Activated CD4-positive, alpha-beta T cell treated with anti-CD3 and anti-CD28 coated beads, Interleukin-10, Interleukin-2, amounts not matched to agents 100 ng/mL and 50 ng/mL, durations not matched to agents 16 hours and 8 hours (primary cell): ENCODE measurements at regions not wholly inside any gene's neighbourhood (a gene's known extent, or its start where the extent isn't known, plus 50 kb on each side); places are given as distances from the start of the nearest gene placed in this dataset.
"Not testable (repeated sequence)": the region's sequence is repeated elsewhere in the genome, so short reads cannot be mapped to it uniquely, and the experiment has no call there.

Source experiments
- DNase-seq: peaks from one replicate; pipeline ENCODE4 v3.0.0-alpha.2; 2020

GRCh38 chr13:56015919-56016318 is 1124.8 kb upstream of the PRR20A start:
- DNase-seq = no peak

DNA sequence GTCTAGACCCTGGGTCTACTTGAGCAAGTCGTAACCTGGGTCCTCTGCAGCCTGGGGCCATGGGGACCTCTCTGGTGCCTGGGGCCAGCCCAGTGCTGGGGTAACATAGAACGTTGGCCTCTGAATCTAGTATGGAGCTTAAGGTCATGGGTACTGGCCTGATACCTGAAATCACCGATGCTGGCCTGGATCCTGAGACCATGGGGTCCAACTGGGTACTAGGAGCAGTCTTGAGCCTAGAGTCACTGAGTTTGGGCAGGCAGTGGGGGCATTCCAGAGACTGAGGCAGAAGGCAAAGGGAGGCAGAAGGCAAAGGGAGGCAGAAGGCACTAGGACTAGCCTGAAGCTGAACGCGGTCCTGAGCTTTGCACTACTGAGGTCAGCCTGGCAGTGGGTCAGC is 1121.1 kb upstream of the PRR20A start:
- no peak for DNase-seq

GRCh38 chr13:56020425-56020824 is 1120.3 kb upstream of the PRR20A start:
- DNase-seq = no peak

GRCh38 chr13:56039992-56040391 is 1100.7 kb upstream of the PRR20A start:
- DNase-seq = no peak

DNA sequence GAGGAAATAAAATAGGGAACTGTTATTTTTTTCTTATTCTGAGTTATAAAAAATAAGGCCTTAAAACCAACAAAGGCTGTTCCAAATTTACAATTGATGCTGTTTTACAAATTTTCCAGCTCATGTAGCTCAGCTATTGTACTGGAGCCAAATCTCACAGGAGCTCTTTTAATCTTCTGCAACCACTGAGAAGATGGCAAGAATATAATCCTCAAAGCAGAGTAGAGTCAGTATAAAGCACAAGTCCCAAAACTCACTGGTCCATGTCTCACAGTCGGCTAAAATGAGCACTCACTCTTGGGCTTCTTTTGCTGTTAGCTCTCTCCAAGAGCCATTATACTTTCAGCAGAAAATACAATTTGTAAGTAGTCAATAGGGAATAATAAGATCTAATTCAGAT is 1074.4 kb upstream of the PRR20A start:
- DNase-seq = no peak

- DNase-seq = no peak
These were observed 1038.1 kb upstream of the PRR20A start for GRCh38 chr13:56102641-56103040.

- DNase-seq = no peak
These were observed 1030.0 kb upstream of the PRR20A start for GRCh38 chr13:56110751-56111150.

GRCh38 chr13:56134524-56134923 is 1006.2 kb upstream of the PRR20A start:
- DNase-seq = no peak

GRCh38 chr13:56166864-56167263 is 973.9 kb upstream of the PRR20A start:
- DNase-seq = no peak

GRCh38 chr13:56168581-56168980 is 972.1 kb upstream of the PRR20A start:
- no peak for DNase-seq

DNA sequence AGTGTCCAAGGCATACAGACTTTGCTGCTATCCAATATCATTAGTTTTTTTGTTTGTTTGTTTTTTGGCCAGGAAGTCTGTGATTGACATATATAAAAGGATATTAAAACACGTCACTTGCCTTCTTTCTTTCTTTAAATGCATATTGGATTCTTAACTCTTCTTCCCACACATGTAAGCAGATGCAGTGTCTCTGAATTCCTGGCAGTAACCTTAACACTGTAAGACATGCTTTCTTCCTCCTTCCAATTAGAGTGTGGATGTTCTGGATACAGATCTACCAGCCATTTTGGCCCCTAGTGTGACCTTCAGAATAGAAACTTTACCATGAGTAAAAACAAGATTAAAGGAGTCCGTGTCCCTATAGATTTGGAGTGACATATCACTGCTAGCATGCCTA is 967.4 kb upstream of the PRR20A start:
- DNase-seq = no peak

GRCh38 chr13:56182598-56182997 is 958.1 kb upstream of the PRR20A start:
- no peak for DNase-seq

- DNase-seq = no peak
These were observed 953.4 kb upstream of the PRR20A start for GRCh38 chr13:56187331-56187730.

DNA sequence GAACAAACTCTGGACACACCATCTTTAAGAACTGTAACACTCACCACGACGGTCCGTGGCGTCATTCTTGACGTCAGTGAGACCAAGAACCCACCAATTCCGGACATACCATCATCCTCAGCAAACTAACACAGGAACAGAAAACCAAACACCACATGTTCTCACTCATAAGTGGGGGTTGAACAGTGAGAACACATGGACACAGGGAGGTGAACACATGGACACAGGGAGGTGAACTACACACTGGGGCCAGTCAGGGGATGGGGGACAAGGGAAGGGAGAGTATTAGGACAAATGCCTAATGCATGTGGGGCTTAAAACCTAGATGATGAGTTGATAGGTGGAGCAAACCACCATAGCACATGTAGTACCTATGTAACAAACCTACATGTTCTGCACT is 952.1 kb upstream of the PRR20A start:
- not testable (repeated sequence) for DNase-seq

DNA sequence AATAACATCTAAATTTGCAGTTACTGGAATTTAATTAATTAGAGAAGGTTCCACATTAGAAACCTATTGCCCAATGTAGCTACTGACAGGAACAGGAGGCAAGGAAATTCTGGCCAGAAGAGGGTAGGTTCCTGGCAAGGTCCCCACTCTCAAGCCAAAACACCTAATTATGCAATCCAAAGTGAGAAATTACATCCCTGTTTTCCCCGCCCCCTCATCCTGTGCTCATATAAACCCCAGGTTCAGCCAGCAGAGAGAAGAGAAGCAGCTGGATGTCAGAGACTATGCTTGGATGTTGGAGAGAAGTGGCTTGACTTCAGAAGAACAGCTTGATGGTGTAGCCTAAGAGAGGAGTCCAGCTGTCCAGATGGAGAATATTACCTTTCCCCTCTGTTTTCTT is 951.3 kb upstream of the PRR20A start:
- no peak for DNase-seq

GRCh38 chr13:56189978-56190377 is 950.7 kb upstream of the PRR20A start:
- no peak for DNase-seq

GRCh38 chr13:56198350-56198749 is 942.4 kb upstream of the PRR20A start:
- DNase-seq = no peak

DNA sequence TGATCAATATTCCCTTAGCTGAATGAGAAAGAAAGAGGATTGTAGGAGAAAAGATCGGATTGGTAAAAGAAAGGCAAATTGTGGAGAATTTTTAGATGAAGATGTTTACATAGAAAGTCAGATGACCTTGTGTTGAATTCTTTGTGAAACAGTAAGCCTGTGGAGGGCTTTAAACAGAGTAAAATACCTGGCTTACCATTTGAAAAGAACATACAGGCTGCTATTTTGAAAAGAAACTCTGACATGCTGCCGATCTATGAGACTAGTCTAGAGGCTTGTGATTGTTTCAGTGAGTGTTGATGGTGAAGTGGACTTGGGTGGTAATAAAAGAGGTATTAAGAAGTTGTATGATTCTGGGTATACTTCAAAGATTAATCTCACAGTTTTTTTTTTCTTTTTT is 938.9 kb upstream of the PRR20A start:
- no peak for DNase-seq

GRCh38 chr13:56216221-56216620 is 924.5 kb upstream of the PRR20A start:
- no peak for DNase-seq

GRCh38 chr13:56247692-56248091 is 893.0 kb upstream of the PRR20A start:
- no peak for DNase-seq

DNA sequence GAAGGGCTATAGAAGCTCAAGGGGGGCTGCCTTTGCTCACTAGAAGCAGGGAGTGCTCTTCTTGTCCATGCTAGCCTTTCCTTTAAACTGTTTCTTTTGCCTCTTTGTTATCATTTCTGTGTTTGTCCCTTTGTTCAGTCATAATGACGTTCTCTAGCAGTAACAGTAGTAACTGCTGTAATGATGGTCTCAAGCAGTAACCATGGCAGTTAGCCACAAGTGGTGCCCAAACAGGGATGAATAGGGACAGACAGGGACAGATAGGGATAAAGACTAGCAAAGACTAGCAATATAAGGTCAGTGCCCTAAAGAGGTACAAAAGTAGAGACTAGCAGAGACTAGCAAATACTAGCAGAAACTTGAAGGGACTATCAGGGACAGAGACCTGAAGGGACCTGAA is 869.0 kb upstream of the PRR20A start:
- no peak for DNase-seq

- DNase-seq = no peak
These were observed 857.4 kb upstream of the PRR20A start for GRCh38 chr13:56283262-56283828.

- DNase-seq = no peak
These were observed 841.1 kb upstream of the PRR20A start for GRCh38 chr13:56299650-56300049.

DNA sequence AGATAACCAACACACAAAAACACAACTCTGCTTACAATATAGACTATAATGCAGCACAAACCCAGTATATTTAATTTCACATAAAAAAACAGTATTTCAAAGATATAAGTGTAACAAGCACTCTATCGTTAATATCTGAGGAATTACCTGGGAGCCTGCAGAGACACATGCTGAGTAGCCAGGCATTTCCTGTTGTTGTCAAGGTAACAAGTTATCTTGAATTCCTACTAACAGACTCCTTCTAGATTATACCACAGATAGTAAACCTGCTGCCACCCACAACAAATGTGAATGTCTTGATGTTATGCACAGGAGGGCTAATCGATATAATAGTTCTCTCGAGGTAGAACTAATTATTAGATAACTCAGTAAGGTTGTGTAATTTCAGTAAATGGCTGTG is 826.0 kb upstream of the PRR20A start:
- no peak for DNase-seq

DNA sequence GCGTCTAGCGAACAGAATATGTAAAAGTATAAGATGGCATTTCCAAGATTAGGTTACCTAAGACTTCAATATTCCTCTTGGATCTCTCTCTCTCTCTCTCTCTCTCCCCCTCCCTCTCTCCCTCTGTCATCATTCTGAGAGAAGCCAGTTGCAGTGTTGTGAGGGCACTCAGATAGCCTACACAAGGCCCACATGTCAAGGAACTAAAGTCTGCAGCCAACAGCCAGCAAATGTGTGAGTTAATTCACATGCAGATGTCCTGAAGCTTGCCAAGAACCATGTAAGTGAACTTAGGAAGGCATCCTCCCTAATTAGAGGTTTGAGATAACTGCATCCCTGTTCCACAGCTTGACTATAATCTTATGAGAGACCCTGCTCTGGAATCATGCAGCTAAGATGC is 822.9 kb upstream of the PRR20A start:
- DNase-seq = no peak

DNA sequence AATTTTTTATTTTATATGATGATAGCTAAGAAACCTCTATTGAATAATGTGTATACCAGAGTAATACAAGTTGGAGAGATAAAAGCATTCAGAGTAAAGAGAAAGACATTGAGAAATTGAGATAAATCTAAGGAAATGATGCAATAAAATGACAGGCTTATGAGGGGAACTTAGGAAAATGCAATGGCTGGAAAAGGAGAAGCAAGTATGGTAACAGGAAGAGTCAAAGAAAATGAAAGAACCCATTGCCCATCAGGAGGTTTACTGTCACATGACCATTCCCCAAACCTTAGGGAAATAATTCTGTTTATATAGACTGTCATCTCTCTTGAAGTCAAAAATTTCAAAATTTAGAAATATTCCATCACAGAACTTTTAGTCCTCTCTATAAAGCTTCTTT is 808.0 kb upstream of the PRR20A start:
- no peak for DNase-seq
